NCI-H524 (cell line): ENCODE measurements at regions not wholly inside any gene's neighbourhood (a gene's known extent, or its start where the extent isn't known, plus 50 kb on each side); places are given as distances from the start of the nearest gene placed in this dataset.
A peak's percentile ranks its signal among the peaks of the same experiment; 100 is the strongest.

Experiments
- DNase-seq, 2 experiments: peaks; one replicate each; lab custom pipeline; 2025; lab: John Stamatoyannopoulos, UW

- no peak for DNase-seq
Measured at GRCh38 chr21:38659936-38660332, 145.8 kb upstream of the ETS2 start.

- peak in 1 of 2 experiments; percentile 38 for DNase-seq
Measured at GRCh38 chr21:38660333-38661196, 145.2 kb upstream of the ETS2 start.

- no peak for DNase-seq
Measured at GRCh38 chr21:38661197-38661871, 144.4 kb upstream of the ETS2 start.

GRCh38 chr21:38661889-38662568 lies 143.7 kb upstream of the ETS2 start:
- DNase-seq: no peak

GRCh38 chr21:38663282-38663681 lies 142.4 kb upstream of the ETS2 start:
- no peak for DNase-seq

GRCh38 chr21:38664315-38664714 lies 141.4 kb upstream of the ETS2 start:
- no peak for DNase-seq

- no peak for DNase-seq
Measured at GRCh38 chr21:38664841-38665240, 140.9 kb upstream of the ETS2 start.

GRCh38 chr21:38667291-38667870 lies 138.3 kb upstream of the ETS2 start:
- DNase-seq: no peak

GRCh38 chr21:38668067-38668466 lies 137.7 kb upstream of the ETS2 start:
- no peak for DNase-seq

GRCh38 chr21:38668541-38668940 lies 137.2 kb upstream of the ETS2 start:
- DNase-seq: no peak

GRCh38 chr21:38669186-38669585 lies 136.5 kb upstream of the ETS2 start:
- DNase-seq: peak in 1 of 2 experiments; percentile 21

- DNase-seq: no peak
Measured at GRCh38 chr21:38670861-38671260, 134.9 kb upstream of the ETS2 start.

GRCh38 chr21:38671773-38672172 lies 134.0 kb upstream of the ETS2 start:
- DNase-seq: no peak

- no peak for DNase-seq
Measured at GRCh38 chr21:38675182-38675824, 130.4 kb upstream of the ETS2 start.

- no peak for DNase-seq
Measured at GRCh38 chr21:38678827-38679226, 126.9 kb upstream of the ETS2 start.

GRCh38 chr21:38679534-38679933 lies 126.2 kb upstream of the ETS2 start:
- no peak for DNase-seq

GRCh38 chr21:38680401-38680800 lies 125.3 kb upstream of the ETS2 start:
- no peak for DNase-seq

GRCh38 chr21:38683222-38683621 lies 122.5 kb upstream of the ETS2 start:
- no peak for DNase-seq

- no peak for DNase-seq
Measured at GRCh38 chr21:38688068-38688467, 117.7 kb upstream of the ETS2 start.

GRCh38 chr21:38691631-38692030 lies 114.1 kb upstream of the ETS2 start:
- no peak for DNase-seq

GRCh38 chr21:38696579-38696978 lies 109.2 kb upstream of the ETS2 start:
- no peak for DNase-seq

GRCh38 chr21:38699048-38699447 lies 106.7 kb upstream of the ETS2 start:
- no peak for DNase-seq
